ENCODE measurements at regions not wholly inside any gene's neighbourhood (a gene's known extent, or its start where the extent isn't known, plus 50 kb on each side); places are given as distances from the start of the nearest gene placed in this dataset.

GRCh38 chr4:179114615-179115014 is 1672.4 kb upstream of the AGA start:
- ChIA-PET POLR2A (no interaction called here), CTCF (no interaction called here), SMC1A (ENCODE audit: uncharacterized antibody, unreplicated experiment) (interaction anchor here (1.3 kb wide), 1 partner anchor 12 kb away, joined by 4 read pairs; no protein-coding TSS in a partner anchor), RAD21 (ENCODE audit: unreplicated experiment) (interaction anchor here (0.6 kb wide), 1 partner anchor 250 kb away, joined by 6 read pairs; no protein-coding TSS in a partner anchor)
- in situ Hi-C loops (cut with MboI): no loop called here
- WGBS (ENCODE audit: insufficient coverage, insufficient replicate concordance, low lambda C conversion rate, missing lambda C conversion rate): 0% methylated on average over 1 of the region's 1 CpG
- TF ChIP-seq ZSCAN29 (IDR thresholded peaks at IDR 0.05): no peak
- no peak for TF ChIP-seq ZBTB4 (CRISPR knock-in tag; IDR thresholded peaks at IDR 0.05)
- TF ChIP-seq ETV6 (conservative IDR thresholded peaks at IDR 0.05 in 1 of 2, IDR thresholded peaks at IDR 0.05 in 1 of 2; ENCODE audit: borderline replicate concordance in 1 of 2, low read depth in 1 of 2): no peak
- no peak for TF ChIP-seq MXI1 (IDR thresholded peaks at IDR 0.05; ENCODE audit: low read depth, low read length)
- no peak for TF ChIP-seq YY1 (IDR thresholded peaks at IDR 0.05; ENCODE audit: low read depth, low read length)
- TF ChIP-seq, protein P1, sequence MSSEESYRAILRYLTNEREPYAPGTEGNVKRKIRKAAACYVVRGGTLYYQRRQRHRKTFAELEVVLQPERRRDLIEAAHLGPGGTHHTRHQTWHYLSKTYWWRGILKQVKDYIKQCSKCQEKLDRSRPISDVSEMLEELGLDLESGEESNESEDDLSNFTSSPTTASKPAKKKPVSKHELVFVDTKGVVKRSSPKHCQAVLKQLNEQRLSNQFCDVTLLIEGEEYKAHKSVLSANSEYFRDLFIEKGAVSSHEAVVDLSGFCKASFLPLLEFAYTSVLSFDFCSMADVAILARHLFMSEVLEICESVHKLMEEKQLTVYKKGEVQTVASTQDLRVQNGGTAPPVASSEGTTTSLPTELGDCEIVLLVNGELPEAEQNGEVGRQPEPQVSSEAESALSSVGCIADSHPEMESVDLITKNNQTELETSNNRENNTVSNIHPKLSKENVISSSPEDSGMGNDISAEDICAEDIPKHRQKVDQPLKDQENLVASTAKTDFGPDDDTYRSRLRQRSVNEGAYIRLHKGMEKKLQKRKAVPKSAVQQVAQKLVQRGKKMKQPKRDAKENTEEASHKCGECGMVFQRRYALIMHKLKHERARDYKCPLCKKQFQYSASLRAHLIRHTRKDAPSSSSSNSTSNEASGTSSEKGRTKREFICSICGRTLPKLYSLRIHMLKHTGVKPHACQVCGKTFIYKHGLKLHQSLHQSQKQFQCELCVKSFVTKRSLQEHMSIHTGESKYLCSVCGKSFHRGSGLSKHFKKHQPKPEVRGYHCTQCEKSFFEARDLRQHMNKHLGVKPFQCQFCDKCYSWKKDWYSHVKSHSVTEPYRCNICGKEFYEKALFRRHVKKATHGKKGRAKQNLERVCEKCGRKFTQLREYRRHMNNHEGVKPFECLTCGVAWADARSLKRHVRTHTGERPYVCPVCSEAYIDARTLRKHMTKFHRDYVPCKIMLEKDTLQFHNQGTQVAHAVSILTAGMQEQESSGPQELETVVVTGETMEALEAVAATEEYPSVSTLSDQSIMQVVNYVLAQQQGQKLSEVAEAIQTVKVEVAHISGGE (CRISPR knock-in tag; IDR thresholded peaks at IDR 0.05): no peak
- TF ChIP-seq ZNF384 (IDR thresholded peaks at IDR 0.05; ENCODE audit: borderline replicate concordance, low read depth, low read length): no peak
- no peak for TF ChIP-seq IRF3 (IDR thresholded peaks at IDR 0.05)
- TF ChIP-seq, protein P2, sequence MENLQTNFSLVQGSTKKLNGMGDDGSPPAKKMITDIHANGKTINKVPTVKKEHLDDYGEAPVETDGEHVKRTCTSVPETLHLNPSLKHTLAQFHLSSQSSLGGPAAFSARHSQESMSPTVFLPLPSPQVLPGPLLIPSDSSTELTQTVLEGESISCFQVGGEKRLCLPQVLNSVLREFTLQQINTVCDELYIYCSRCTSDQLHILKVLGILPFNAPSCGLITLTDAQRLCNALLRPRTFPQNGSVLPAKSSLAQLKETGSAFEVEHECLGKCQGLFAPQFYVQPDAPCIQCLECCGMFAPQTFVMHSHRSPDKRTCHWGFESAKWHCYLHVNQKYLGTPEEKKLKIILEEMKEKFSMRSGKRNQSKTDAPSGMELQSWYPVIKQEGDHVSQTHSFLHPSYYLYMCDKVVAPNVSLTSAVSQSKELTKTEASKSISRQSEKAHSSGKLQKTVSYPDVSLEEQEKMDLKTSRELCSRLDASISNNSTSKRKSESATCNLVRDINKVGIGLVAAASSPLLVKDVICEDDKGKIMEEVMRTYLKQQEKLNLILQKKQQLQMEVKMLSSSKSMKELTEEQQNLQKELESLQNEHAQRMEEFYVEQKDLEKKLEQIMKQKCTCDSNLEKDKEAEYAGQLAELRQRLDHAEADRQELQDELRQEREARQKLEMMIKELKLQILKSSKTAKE (IDR thresholded peaks at IDR 0.05; ENCODE audit: low read depth, poor library complexity, severe bottlenecking): no peak
- no peak for TF ChIP-seq RAD51 (IDR thresholded peaks at IDR 0.05)
- no peak for TF ChIP-seq TAF1 (IDR thresholded peaks at IDR 0.05; ENCODE audit: borderline replicate concordance, low read depth, low read length)
- H2AFZ ChIP-seq (ENCODE audit: control insufficient read depth, low read depth, low read length): no peak overlapping the region
- no peaks in the 10 kb centered on the region for H3K36me3 ChIP-seq (ENCODE audit: control insufficient read depth in 2 of 2, insufficient read depth in 2 of 2, low read length in 1 of 2)
- no peak overlapping the region for H3K4me2 ChIP-seq (ENCODE audit: control insufficient read depth, insufficient read depth)
- FAIRE-seq (no peak), ATAC-seq (no peak), DNase-seq (ENCODE audit: low read depth, low spot score) (no peak)
- no peaks in the 10 kb centered on the region for H3K9me3 ChIP-seq (replicated peaks; ENCODE audit: control insufficient read depth, insufficient read depth, low read length)
- no peak overlapping the region for H3K27ac ChIP-seq (ENCODE audit: control insufficient read depth, insufficient read depth)
- intact Hi-C loops (cut with micrococcal nuclease; ENCODE audit: unreplicated experiment): no loop called here
- BruUV-seq (replicated peaks): no TSS peak
- H4K20me1 ChIP-seq (ENCODE audit: control insufficient read depth, insufficient read depth): no peaks in the 10 kb centered on the region
- no peaks in the 10 kb centered on the region for H3K27me3 ChIP-seq (replicated peaks in 1 of 2; ENCODE audit: control insufficient read depth in 2 of 2, insufficient read depth in 2 of 2, low read length in 1 of 2)
- no peaks in the 10 kb centered on the region for H3K79me2 ChIP-seq (ENCODE audit: control insufficient read depth, insufficient read depth, low read length)
- no peak overlapping the region for H3K9ac ChIP-seq (ENCODE audit: control insufficient read depth, insufficient read depth, low read length)
- no peaks in the 10 kb centered on the region for H3K4me1 ChIP-seq (ENCODE audit: control insufficient read depth, insufficient read depth, low read length)
- no peak overlapping the region for H3K4me3 ChIP-seq

Data from GM12878 (cell line).